C4-2B (cell line): ENCODE measurements at regions not wholly inside any gene's neighbourhood (a gene's known extent, or its start where the extent isn't known, plus 50 kb on each side); places are given as distances from the start of the nearest gene placed in this dataset.

Experiments used
- ZFX ChIP-seq: fragments of 450-650 bp; IDR thresholded peaks from 2 replicates; pipeline ENCODE4 v1.6.1; 2017
- TF ChIP-seq, protein P1 (sequence below): fragments of 450-650 bp; conservative IDR thresholded peaks from 2 replicates; pipeline ENCODE4 v1.5.1; 2017; ENCODE audit warnings: mild to moderate bottlenecking

- TF ChIP-seq, protein P1, sequence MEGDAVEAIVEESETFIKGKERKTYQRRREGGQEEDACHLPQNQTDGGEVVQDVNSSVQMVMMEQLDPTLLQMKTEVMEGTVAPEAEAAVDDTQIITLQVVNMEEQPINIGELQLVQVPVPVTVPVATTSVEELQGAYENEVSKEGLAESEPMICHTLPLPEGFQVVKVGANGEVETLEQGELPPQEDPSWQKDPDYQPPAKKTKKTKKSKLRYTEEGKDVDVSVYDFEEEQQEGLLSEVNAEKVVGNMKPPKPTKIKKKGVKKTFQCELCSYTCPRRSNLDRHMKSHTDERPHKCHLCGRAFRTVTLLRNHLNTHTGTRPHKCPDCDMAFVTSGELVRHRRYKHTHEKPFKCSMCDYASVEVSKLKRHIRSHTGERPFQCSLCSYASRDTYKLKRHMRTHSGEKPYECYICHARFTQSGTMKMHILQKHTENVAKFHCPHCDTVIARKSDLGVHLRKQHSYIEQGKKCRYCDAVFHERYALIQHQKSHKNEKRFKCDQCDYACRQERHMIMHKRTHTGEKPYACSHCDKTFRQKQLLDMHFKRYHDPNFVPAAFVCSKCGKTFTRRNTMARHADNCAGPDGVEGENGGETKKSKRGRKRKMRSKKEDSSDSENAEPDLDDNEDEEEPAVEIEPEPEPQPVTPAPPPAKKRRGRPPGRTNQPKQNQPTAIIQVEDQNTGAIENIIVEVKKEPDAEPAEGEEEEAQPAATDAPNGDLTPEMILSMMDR: no peak
- TF ChIP-seq ZFX: no peak
Observed at GRCh38 chr3:89742546-89742945, 635.1 kb downstream of the EPHA3 start.
